ENCODE measurements at regions not wholly inside any gene's neighbourhood (a gene's known extent, or its start where the extent isn't known, plus 50 kb on each side); places are given as distances from the start of the nearest gene placed in this dataset.

DNA sequence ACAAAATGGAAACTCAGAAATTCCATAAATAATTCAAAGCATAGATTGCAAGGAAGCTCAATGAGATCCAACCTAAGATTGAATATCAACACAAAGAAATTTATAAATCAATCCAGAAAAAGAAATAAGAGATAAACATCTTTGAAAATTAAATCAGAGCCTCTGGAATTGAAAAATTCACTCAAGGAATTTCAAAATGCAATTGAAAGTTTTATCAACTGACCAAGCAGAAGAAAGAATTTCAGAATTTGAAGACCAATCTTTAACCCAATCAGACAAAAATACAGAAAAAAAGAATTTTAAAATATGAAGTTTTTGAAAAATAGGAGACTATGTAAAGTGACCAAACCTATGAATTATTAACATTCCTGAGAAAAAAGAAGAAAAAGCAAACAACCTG lies 134.1 kb downstream of the GASK1B start:
- SMC1A ChIA-PET (ENCODE audit: uncharacterized antibody, unreplicated experiment): no interaction called here
- no TSS peak for BruUV-seq (replicated peaks)
- Histone ChIP-seq H2AFZ (ENCODE audit: control insufficient read depth, low read depth, low read length) (no peak overlapping the region), H3K4me1 (ENCODE audit: control insufficient read depth, insufficient read depth, low read length) (no peaks in the 10 kb centered on the region), H3K4me3 (no peak overlapping the region), H3K27me3 (replicated peaks in 1 of 2; ENCODE audit: control insufficient read depth in 2 of 2, insufficient read depth in 2 of 2, low read length in 1 of 2) (no peaks in the 10 kb centered on the region), H3K9ac (ENCODE audit: control insufficient read depth, insufficient read depth, low read length) (no peak overlapping the region), H3K36me3 (ENCODE audit: control insufficient read depth in 2 of 2, insufficient read depth in 2 of 2, low read length in 1 of 2) (no peaks in the 10 kb centered on the region), H3K79me2 (ENCODE audit: control insufficient read depth, insufficient read depth, low read length) (no peaks in the 10 kb centered on the region), H3K27ac (ENCODE audit: control insufficient read depth, insufficient read depth) (no peak overlapping the region), H3K9me3 (replicated peaks; ENCODE audit: control insufficient read depth, insufficient read depth, low read length) (no peaks in the 10 kb centered on the region), H3K4me2 (ENCODE audit: control insufficient read depth, insufficient read depth) (no peak overlapping the region), H4K20me1 (ENCODE audit: control insufficient read depth, insufficient read depth) (no peaks in the 10 kb centered on the region)
- FAIRE-seq (no peak), ATAC-seq (no peak), DNase-seq (ENCODE audit: low read depth, low spot score) (no peak)
- RAD21 ChIA-PET (ENCODE audit: unreplicated experiment): no interaction called here
- CTCF ChIA-PET: no interaction called here
- POLR2A ChIA-PET: no interaction called here
- in situ Hi-C loops (cut with MboI) (no loop called here), intact Hi-C loops (cut with micrococcal nuclease; ENCODE audit: unreplicated experiment) (no loop called here)
- TF ChIP-seq, protein P1, sequence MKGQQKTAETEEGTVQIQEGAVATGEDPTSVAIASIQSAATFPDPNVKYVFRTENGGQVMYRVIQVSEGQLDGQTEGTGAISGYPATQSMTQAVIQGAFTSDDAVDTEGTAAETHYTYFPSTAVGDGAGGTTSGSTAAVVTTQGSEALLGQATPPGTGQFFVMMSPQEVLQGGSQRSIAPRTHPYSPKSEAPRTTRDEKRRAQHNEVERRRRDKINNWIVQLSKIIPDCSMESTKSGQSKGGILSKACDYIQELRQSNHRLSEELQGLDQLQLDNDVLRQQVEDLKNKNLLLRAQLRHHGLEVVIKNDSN (IDR thresholded peaks at IDR 0.05; ENCODE audit: borderline replicate concordance, extremely low read length, insufficient read depth, low read depth, low read length): no peak
- TF ChIP-seq, protein P2, sequence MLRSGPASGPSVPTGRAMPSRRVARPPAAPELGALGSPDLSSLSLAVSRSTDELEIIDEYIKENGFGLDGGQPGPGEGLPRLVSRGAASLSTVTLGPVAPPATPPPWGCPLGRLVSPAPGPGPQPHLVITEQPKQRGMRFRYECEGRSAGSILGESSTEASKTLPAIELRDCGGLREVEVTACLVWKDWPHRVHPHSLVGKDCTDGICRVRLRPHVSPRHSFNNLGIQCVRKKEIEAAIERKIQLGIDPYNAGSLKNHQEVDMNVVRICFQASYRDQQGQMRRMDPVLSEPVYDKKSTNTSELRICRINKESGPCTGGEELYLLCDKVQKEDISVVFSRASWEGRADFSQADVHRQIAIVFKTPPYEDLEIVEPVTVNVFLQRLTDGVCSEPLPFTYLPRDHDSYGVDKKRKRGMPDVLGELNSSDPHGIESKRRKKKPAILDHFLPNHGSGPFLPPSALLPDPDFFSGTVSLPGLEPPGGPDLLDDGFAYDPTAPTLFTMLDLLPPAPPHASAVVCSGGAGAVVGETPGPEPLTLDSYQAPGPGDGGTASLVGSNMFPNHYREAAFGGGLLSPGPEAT (IDR thresholded peaks at IDR 0.05; ENCODE audit: low read depth): no peak
- TF ChIP-seq CREM (IDR thresholded peaks at IDR 0.05; ENCODE audit: low read depth) (no peak), ZNF384 (IDR thresholded peaks at IDR 0.05; ENCODE audit: borderline replicate concordance, low read depth, low read length) (no peak), MYB (IDR thresholded peaks at IDR 0.05; ENCODE audit: borderline replicate concordance, low read depth, low read length) (no peak), SMC3 (IDR thresholded peaks at IDR 0.05; ENCODE audit: borderline replicate concordance, low read length) (no peak), PML (IDR thresholded peaks at IDR 0.05; ENCODE audit: low read length) (no peak), RCOR1 (conservative IDR thresholded peaks at IDR 0.05; ENCODE audit: low read depth, low read length) (no peak), NRF1 (conservative IDR thresholded peaks at IDR 0.05; ENCODE audit: low read depth, low read length) (no peak), SREBF1 (IDR thresholded peaks at IDR 0.05; ENCODE audit: low read length) (no peak), NFIC (IDR thresholded peaks at IDR 0.05; ENCODE audit: low read depth, low read length) (no peak), MTA2 (IDR thresholded peaks at IDR 0.05; ENCODE audit: low read depth) (no peak), ESRRA (IDR thresholded peaks at IDR 0.05; ENCODE audit: low read length) (no peak), ZSCAN29 (IDR thresholded peaks at IDR 0.05) (no peak)
- TF ChIP-seq, protein P3, sequence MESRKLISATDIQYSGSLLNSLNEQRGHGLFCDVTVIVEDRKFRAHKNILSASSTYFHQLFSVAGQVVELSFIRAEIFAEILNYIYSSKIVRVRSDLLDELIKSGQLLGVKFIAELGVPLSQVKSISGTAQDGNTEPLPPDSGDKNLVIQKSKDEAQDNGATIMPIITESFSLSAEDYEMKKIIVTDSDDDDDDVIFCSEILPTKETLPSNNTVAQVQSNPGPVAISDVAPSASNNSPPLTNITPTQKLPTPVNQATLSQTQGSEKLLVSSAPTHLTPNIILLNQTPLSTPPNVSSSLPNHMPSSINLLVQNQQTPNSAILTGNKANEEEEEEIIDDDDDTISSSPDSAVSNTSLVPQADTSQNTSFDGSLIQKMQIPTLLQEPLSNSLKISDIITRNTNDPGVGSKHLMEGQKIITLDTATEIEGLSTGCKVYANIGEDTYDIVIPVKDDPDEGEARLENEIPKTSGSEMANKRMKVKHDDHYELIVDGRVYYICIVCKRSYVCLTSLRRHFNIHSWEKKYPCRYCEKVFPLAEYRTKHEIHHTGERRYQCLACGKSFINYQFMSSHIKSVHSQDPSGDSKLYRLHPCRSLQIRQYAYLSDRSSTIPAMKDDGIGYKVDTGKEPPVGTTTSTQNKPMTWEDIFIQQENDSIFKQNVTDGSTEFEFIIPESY (IDR thresholded peaks at IDR 0.05): no peak
- TF ChIP-seq, protein P4, sequence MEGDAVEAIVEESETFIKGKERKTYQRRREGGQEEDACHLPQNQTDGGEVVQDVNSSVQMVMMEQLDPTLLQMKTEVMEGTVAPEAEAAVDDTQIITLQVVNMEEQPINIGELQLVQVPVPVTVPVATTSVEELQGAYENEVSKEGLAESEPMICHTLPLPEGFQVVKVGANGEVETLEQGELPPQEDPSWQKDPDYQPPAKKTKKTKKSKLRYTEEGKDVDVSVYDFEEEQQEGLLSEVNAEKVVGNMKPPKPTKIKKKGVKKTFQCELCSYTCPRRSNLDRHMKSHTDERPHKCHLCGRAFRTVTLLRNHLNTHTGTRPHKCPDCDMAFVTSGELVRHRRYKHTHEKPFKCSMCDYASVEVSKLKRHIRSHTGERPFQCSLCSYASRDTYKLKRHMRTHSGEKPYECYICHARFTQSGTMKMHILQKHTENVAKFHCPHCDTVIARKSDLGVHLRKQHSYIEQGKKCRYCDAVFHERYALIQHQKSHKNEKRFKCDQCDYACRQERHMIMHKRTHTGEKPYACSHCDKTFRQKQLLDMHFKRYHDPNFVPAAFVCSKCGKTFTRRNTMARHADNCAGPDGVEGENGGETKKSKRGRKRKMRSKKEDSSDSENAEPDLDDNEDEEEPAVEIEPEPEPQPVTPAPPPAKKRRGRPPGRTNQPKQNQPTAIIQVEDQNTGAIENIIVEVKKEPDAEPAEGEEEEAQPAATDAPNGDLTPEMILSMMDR (IDR thresholded peaks at IDR 0.05 in 2 of 3, conservative IDR thresholded peaks at IDR 0.05 in 1 of 3; ENCODE audit: control insufficient read depth in 2 of 3, extremely low read depth in 1 of 3, insufficient read depth in 1 of 3, low read depth in 3 of 3, low read length in 3 of 3): no peak
- TF ChIP-seq, protein P5, sequence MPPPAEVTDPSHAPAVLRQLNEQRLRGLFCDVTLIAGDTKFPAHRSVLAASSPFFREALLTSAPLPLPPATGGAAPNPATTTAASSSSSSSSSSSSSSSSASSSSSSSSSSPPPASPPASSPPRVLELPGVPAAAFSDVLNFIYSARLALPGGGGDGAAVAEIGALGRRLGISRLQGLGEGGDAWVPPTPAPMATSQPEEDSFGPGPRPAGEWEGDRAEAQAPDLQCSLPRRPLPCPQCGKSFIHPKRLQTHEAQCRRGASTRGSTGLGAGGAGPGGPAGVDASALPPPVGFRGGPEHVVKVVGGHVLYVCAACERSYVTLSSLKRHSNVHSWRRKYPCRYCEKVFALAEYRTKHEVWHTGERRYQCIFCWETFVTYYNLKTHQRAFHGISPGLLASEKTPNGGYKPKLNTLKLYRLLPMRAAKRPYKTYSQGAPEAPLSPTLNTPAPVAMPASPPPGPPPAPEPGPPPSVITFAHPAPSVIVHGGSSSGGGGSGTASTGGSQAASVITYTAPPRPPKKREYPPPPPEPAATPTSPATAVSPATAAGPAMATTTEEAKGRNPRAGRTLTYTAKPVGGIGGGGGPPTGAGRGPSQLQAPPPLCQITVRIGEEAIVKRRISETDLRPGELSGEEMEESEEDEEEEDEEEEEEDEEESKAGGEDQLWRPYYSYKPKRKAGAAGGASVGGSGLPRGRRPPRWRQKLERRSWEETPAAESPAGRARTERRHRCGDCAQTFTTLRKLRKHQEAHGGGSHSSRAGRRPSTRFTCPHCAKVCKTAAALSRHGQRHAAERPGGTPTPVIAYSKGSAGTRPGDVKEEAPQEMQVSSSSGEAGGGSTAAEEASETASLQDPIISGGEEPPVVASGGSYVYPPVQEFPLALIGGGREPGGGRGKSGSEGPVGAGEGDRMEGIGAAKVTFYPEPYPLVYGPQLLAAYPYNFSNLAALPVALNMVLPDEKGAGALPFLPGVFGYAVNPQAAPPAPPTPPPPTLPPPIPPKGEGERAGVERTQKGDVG (CRISPR knock-in tag; IDR thresholded peaks at IDR 0.05): no peak
